ENCODE measurements at regions not wholly inside any gene's neighbourhood (a gene's known extent, or its start where the extent isn't known, plus 50 kb on each side); places are given as distances from the start of the nearest gene placed in this dataset.

DNA sequence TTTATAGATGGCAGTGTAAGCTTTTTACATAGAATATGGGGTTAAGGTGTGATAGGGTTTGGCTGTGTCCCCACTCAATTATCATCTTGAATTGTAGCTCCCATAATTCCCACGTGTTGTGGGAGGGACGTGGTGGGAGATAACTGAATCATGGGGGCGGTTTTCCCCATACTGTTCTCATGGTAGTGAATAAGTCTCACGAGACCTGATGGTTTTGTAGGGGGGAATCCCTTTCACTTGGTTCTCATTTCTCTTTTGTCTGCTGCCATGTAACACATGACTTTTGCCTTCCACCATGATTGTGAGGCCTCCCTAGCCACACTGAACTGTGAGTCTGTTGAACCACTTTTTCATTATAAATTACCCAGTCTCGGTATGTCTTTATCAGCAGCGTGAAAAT, 290.3 kb upstream of the B3GALT2 start:
- TF ChIP-seq, protein P1, sequence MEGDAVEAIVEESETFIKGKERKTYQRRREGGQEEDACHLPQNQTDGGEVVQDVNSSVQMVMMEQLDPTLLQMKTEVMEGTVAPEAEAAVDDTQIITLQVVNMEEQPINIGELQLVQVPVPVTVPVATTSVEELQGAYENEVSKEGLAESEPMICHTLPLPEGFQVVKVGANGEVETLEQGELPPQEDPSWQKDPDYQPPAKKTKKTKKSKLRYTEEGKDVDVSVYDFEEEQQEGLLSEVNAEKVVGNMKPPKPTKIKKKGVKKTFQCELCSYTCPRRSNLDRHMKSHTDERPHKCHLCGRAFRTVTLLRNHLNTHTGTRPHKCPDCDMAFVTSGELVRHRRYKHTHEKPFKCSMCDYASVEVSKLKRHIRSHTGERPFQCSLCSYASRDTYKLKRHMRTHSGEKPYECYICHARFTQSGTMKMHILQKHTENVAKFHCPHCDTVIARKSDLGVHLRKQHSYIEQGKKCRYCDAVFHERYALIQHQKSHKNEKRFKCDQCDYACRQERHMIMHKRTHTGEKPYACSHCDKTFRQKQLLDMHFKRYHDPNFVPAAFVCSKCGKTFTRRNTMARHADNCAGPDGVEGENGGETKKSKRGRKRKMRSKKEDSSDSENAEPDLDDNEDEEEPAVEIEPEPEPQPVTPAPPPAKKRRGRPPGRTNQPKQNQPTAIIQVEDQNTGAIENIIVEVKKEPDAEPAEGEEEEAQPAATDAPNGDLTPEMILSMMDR (IDR thresholded peaks at IDR 0.05) = no peak
- TF ChIP-seq POLR2A (IDR thresholded peaks at IDR 0.05) (no peak), EP300 (IDR thresholded peaks at IDR 0.05) (no peak)
